Stomach (tissue), 8 donors: ENCODE measurements at regions not wholly inside any gene's neighbourhood (a gene's known extent, or its start where the extent isn't known, plus 50 kb on each side); places are given as distances from the start of the nearest gene placed in this dataset.

Experiments
- DNase-seq, 2 donors: peaks; one replicate each; pipeline versions ENCODE4 v3.0.0 to v3.0.0-alpha.2; 2013 to 2019
- H3K27ac ChIP-seq, 5 donors: fragments of 200-600 bp in 4 of 5; sonication (generic) in 4 of 5; one replicate each; pipeline ENCODE4 v1.5.1; 2013 to 2019; ENCODE audit warnings: mild to moderate bottlenecking in 1 of 5, moderate library complexity in 1 of 5
- H3K27me3 ChIP-seq, 3 donors: fragments of 200-600 bp; sonication (generic); one replicate each; pipeline ENCODE4 v1.5.1; 2017 to 2019; ENCODE audit warnings: mixed run types in 1 of 3
- H3K36me3 ChIP-seq, 4 donors: fragments of 200-600 bp; sonication (generic); 1 replicate in 3 of 4; 2 replicates in 1 of 4; pipeline ENCODE4 v1.5.1; 2016 to 2019
- H3K4me1 ChIP-seq, 4 donors: fragments of 200-600 bp; sonication (generic); one replicate each; pipeline ENCODE4 v1.5.1; 2016 to 2019
- H3K4me3 ChIP-seq, 4 donors: fragments of 200-600 bp; sonication (generic) in 3 of 4; one replicate each; pipeline ENCODE4 v1.5.1; 2016 to 2019; ENCODE audit warnings: mild to moderate bottlenecking in 1 of 4
- H3K9me3 ChIP-seq, 4 donors: fragments of 200-600 bp; sonication (generic); one replicate each; pipeline ENCODE4 v1.5.1; 2016 to 2019
- CTCF ChIP-seq, 7 experiments: fragments of 450-650 bp in 4 of 7; fragments of 200-600 bp in 3 of 7; sonication (generic) in 3 of 7; IDR thresholded peaks; one replicate each; pipeline ENCODE4 v1.5.1; 2016 to 2019; ENCODE audit warnings: antibody characterized with exemption in 7 of 7, control low read depth in 2 of 7, mild to moderate bottlenecking in 1 of 7
- EP300 ChIP-seq: sonication (generic); formaldehyde crosslinking; IDR thresholded peaks from one replicate; pipeline ENCODE4 v1.6.1; 2017; ENCODE audit warnings: antibody characterized with exemption
- POLR2A ChIP-seq, 4 donors: fragments of 450-650 bp; IDR thresholded peaks; one replicate each; pipeline ENCODE4 v1.6.1; 2016; ENCODE audit warnings: antibody characterized with exemption in 4 of 4, control low read depth in 2 of 4, mild to moderate bottlenecking in 1 of 4, moderate library complexity in 1 of 4
- POLR2AphosphoS5 ChIP-seq, 3 donors: sonication (generic); formaldehyde crosslinking; IDR thresholded peaks; one replicate each; pipeline ENCODE4 v1.6.1; 2016; ENCODE audit warnings: antibody characterized with exemption in 3 of 3
- WGBS, 5 donors: extraction: QIAGEN DNeasy Blood & Tissue Kit in 3 of 5; methylation state at CpG; one replicate each; pipeline versions ENCODE4 v1.1.5 to v1.1.7; 2013 to 2018; 5-methylcytosine and 5-hydroxymethylcytosine counted together
- intact Hi-C: fragments of 100-400 bp; cut with DNase I; formaldehyde crosslinking; loops from one replicate; pipeline ENCODE4 v1.15.1; 2023; ENCODE audit warnings: low total_unique reads
- donor health status: healthy with polysubstance abuse.
- donor health status: Bipolar disorder and iron deficiency.
- donor health status: healthy.

GRCh38 chr5:27708534-27708933, 670.1 kb upstream of the CDH9 start:
- no peak for DNase-seq
- TF ChIP-seq CTCF (IDR thresholded peaks at IDR 0.05) (no peak), POLR2AphosphoS5 (IDR thresholded peaks at IDR 0.05) (no peak), POLR2A (IDR thresholded peaks at IDR 0.05) (no peak), EP300 (no peak)
- no peak overlapping the region for H3K27ac ChIP-seq
- H3K4me1 ChIP-seq, result no peaks in the 10 kb centered on the region
- intact Hi-C loops, result no loop called here
- H3K36me3 ChIP-seq, result no peaks in the 10 kb centered on the region
- H3K27me3 ChIP-seq, result no peaks in the 10 kb centered on the region
- no peak overlapping the region for H3K4me3 ChIP-seq
- 77 to 88% (median 81%) methylated on average over 3 of the region's 3 CpGs for WGBS, 5 donors
- no peaks in the 10 kb centered on the region for H3K9me3 ChIP-seq

- Histone ChIP-seq H3K9me3 (no peaks in the 10 kb centered on the region), H3K4me1 (no peaks in the 10 kb centered on the region), H3K27ac (no peak overlapping the region), H3K4me3 (no peak overlapping the region), H3K36me3 (no peaks in the 10 kb centered on the region), H3K27me3 (no peaks in the 10 kb centered on the region)
- no peak for DNase-seq
- intact Hi-C loops, result no loop called here
- TF ChIP-seq CTCF (IDR thresholded peaks at IDR 0.05), result no peak
- TF ChIP-seq POLR2AphosphoS5 (IDR thresholded peaks at IDR 0.05), result no peak
- no peak for TF ChIP-seq POLR2A (IDR thresholded peaks at IDR 0.05)
- TF ChIP-seq EP300, result no peak
Measured at GRCh38 chr5:27706832-27707231, 668.4 kb upstream of the CDH9 start.

- TF ChIP-seq POLR2A (IDR thresholded peaks at IDR 0.05) (no peak), CTCF (IDR thresholded peaks at IDR 0.05) (no peak), EP300 (no peak), POLR2AphosphoS5 (IDR thresholded peaks at IDR 0.05) (no peak)
Measured at GRCh38 chr5:27705661-27706060, 667.3 kb upstream of the CDH9 start.

GRCh38 chr5:27701931-27702903, 663.8 kb upstream of the CDH9 start:
- H3K36me3 ChIP-seq, result no peaks in the 10 kb centered on the region
- H3K27me3 ChIP-seq, result no peaks in the 10 kb centered on the region
- no peaks in the 10 kb centered on the region for H3K9me3 ChIP-seq
- intact Hi-C loops, result no loop called here
- no peak for DNase-seq
- TF ChIP-seq POLR2A (IDR thresholded peaks at IDR 0.05) (no peak), POLR2AphosphoS5 (IDR thresholded peaks at IDR 0.05) (no peak), CTCF (IDR thresholded peaks at IDR 0.05) (no peak), EP300 (no peak)
- H3K4me3 ChIP-seq, result no peak overlapping the region
- WGBS, 5 donors, result 56 to 69% (median 67%) methylated on average over 4 to 7 of the region's 7 CpGs
- H3K4me1 ChIP-seq, result no peaks in the 10 kb centered on the region
- no peak overlapping the region for H3K27ac ChIP-seq

More at GRCh38 chr5:27705661-27706060, 667.3 kb upstream of the CDH9 start:
- intact Hi-C loops, result no loop called here
- no peaks in the 10 kb centered on the region for H3K4me1 ChIP-seq
- H3K27me3 ChIP-seq, result no peaks in the 10 kb centered on the region
- H3K27ac ChIP-seq, result no peak overlapping the region
- 67 to 82% (median 71%) methylated on average over 3 of the region's 3 CpGs for WGBS, 5 donors
- H3K36me3 ChIP-seq, result no peaks in the 10 kb centered on the region
- DNase-seq, result no peak
- H3K4me3 ChIP-seq, result no peak overlapping the region
- H3K9me3 ChIP-seq, result no peaks in the 10 kb centered on the region
